H1 (cell line): ENCODE measurements at regions not wholly inside any gene's neighbourhood (a gene's known extent, or its start where the extent isn't known, plus 50 kb on each side); places are given as distances from the start of the nearest gene placed in this dataset.

ENCODE experiments used
- CTCF ChIA-PET: fragments of 300-600 bp; sonication (Branson Sonifier 250); formaldehyde crosslinking; loops from one replicate; lab custom pipeline; 2021; ENCODE audit not compliant: partially characterized antibody; lab: Charles Lee
- POLR2A ChIA-PET: fragments of 300-600 bp; sonication (Branson Sonifier 250); formaldehyde crosslinking; loops from one replicate; lab custom pipeline; 2021; ENCODE audit warnings: inconsistent platforms; ENCODE audit not compliant: partially characterized antibody; lab: Charles Lee
- DNase-seq, 2 experiments: peaks; one replicate each; pipeline versions ENCODE4 v3.0.0 to v3.0.0-alpha.2; 2010 to 2022; ENCODE audit warnings: low spot score in 2 of 2, low read depth in 1 of 2, mixed read lengths in 1 of 2
- FAIRE-seq: peaks from 2 replicates; lab custom pipeline; 2011; peaks lifted over from hg19 to GRCh38; lab: Jason Lieb, UNC
- H2AFZ ChIP-seq: 2 replicates; pipeline ENCODE4 v1.8.1; 2012; ENCODE audit warnings: low read length, inconsistent platforms
- H2AK5ac ChIP-seq: 2 replicates; pipeline ENCODE4 v1.6.1; 2013; ENCODE audit warnings: low read depth, low read length
- H2BK120ac ChIP-seq: replicated peaks from 2 replicates; pipeline ENCODE3; 2013; ENCODE audit warnings: low read depth, low read length, inconsistent platforms
- H2BK12ac ChIP-seq: 2 replicates; pipeline ENCODE4 v1.6.1; 2013; ENCODE audit warnings: low read depth, low read length
- H2BK15ac ChIP-seq: 2 replicates; pipeline ENCODE4 v1.6.1; 2013; ENCODE audit warnings: low read length
- H2BK20ac ChIP-seq: 2 replicates; pipeline ENCODE4 v1.6.1; 2013; ENCODE audit warnings: low read length
- H2BK5ac ChIP-seq: 2 replicates; pipeline ENCODE4 v1.6.1; 2013; ENCODE audit warnings: low read depth, low read length
- H3K14ac ChIP-seq: 2 replicates; pipeline ENCODE4 v1.6.1; 2013; ENCODE audit warnings: inconsistent platforms; ENCODE audit not compliant: insufficient read length
- H3K18ac ChIP-seq: 2 replicates; pipeline ENCODE4 v1.6.1; 2013; ENCODE audit warnings: low read length; ENCODE audit errors: extremely low read depth
- H3K23ac ChIP-seq: 2 replicates; pipeline ENCODE4 v1.6.1; 2013; ENCODE audit warnings: inconsistent platforms; ENCODE audit not compliant: insufficient read length
- H3K23me2 ChIP-seq: 2 replicates; pipeline ENCODE4 v1.6.1; 2013; ENCODE audit warnings: low read depth, low read length
- H3K27ac ChIP-seq: 2 replicates; pipeline ENCODE4 v1.6.1; 2011; ENCODE audit warnings: low read depth, low read length, inconsistent platforms
- H3K27me3 ChIP-seq, 4 experiments: replicated peaks in 1 of 4; 1 replicate in 1 of 4; 2 replicates in 3 of 4; pipeline versions ENCODE4 v1.6.1 to v1.8.1; 2011 to 2013; ENCODE audit warnings: low read length in 3 of 4, mild to moderate bottlenecking in 3 of 4, inconsistent platforms in 2 of 4, mixed read lengths in 2 of 4, moderate library complexity in 1 of 4; ENCODE audit not compliant: control insufficient read depth in 3 of 4, insufficient read depth in 3 of 4; ENCODE audit errors: extremely low read depth in 1 of 4
- H3K36me3 ChIP-seq, 4 experiments: 2 replicates each; pipeline versions ENCODE4 v1.6.1 to v1.8.1; 2011 to 2013; ENCODE audit warnings: mild to moderate bottlenecking in 4 of 4, low read length in 3 of 4, moderate library complexity in 2 of 4, control low read depth in 1 of 4, inconsistent platforms in 1 of 4; ENCODE audit not compliant: insufficient read depth in 4 of 4, control insufficient read depth in 2 of 4
- H3K4ac ChIP-seq: replicated peaks from 2 replicates; pipeline ENCODE3; 2013; ENCODE audit warnings: low read length, low read depth, mixed read lengths, inconsistent platforms; ENCODE audit not compliant: insufficient read length
- H3K4me1 ChIP-seq, 4 experiments: replicated peaks in 1 of 4; 1 replicate in 1 of 4; 2 replicates in 3 of 4; pipeline versions ENCODE4 v1.6.1 to v1.8.1; 2011 to 2013; ENCODE audit warnings: low read length in 3 of 4, inconsistent platforms in 2 of 4, mixed read lengths in 1 of 4; ENCODE audit not compliant: insufficient read depth in 4 of 4, control insufficient read depth in 3 of 4
- H3K4me2 ChIP-seq, 2 experiments: 2 replicates each; pipeline versions ENCODE4 v1.6.1 to v1.8.1; 2011 to 2013; ENCODE audit warnings: low read depth in 2 of 2, low read length in 2 of 2, control low read depth in 1 of 2, inconsistent platforms in 1 of 2, mild to moderate bottlenecking in 1 of 2; ENCODE audit not compliant: insufficient read depth in 1 of 2
- H3K4me3 ChIP-seq, 4 experiments: fragments of 200-600, 300-600 bp in 1 of 4; sonication (generic), shearing (Covaris generic), sonication (Bioruptor Twin) in 1 of 4; 2 replicates each; pipeline versions ENCODE4 v1.5.1 to v1.8.1; 2011 to 2016; ENCODE audit warnings: low read length in 4 of 4, low read depth in 3 of 4, control low read depth in 2 of 4, inconsistent platforms in 2 of 4, mild to moderate bottlenecking in 2 of 4, mixed read lengths in 1 of 4, moderate library complexity in 1 of 4; ENCODE audit not compliant: insufficient read depth in 2 of 4; ENCODE audit errors: extremely low read depth in 1 of 4
- H3K56ac ChIP-seq: replicated peaks from 2 replicates; pipeline ENCODE3; 2013; ENCODE audit warnings: low read depth, mild to moderate bottlenecking, mixed read lengths, low read length, inconsistent platforms; ENCODE audit not compliant: insufficient read length
- H3K79me1 ChIP-seq: 2 replicates; pipeline ENCODE4 v1.6.1; 2013; ENCODE audit warnings: low read depth, low read length, control low read depth
- H3K79me2 ChIP-seq, 2 experiments: 2 replicates each; pipeline versions ENCODE4 v1.6.1 to v1.8.1; 2012 to 2013; ENCODE audit warnings: low read length in 2 of 2, mild to moderate bottlenecking in 2 of 2, inconsistent platforms in 1 of 2; ENCODE audit not compliant: insufficient read depth in 2 of 2, control insufficient read depth in 1 of 2
- H3K9ac ChIP-seq, 4 experiments: replicated peaks in 1 of 4; 1 replicate in 1 of 4; 2 replicates in 3 of 4; pipeline versions ENCODE4 v1.6.1 to v1.8.1; 2011 to 2013; ENCODE audit warnings: low read depth in 3 of 4, low read length in 3 of 4, control low read depth in 2 of 4, mild to moderate bottlenecking in 2 of 4, moderate library complexity in 2 of 4, inconsistent platforms in 1 of 4; ENCODE audit errors: extremely low read depth in 1 of 4
- H3K9me3 ChIP-seq, 2 experiments: 2 replicates each; pipeline versions ENCODE4 v1.6.1 to v1.8.1; 2012 to 2013; ENCODE audit warnings: mild to moderate bottlenecking in 2 of 2, moderate library complexity in 2 of 2, control low read depth in 1 of 2, inconsistent platforms in 1 of 2, low read depth in 1 of 2, low read length in 1 of 2, mixed read lengths in 1 of 2; ENCODE audit not compliant: insufficient read depth in 2 of 2
- H4K20me1 ChIP-seq, 2 experiments: replicated peaks in 1 of 2; 2 replicates each; pipeline versions ENCODE3 to v1.8.1; 2011 to 2013; ENCODE audit warnings: inconsistent platforms in 2 of 2, low read length in 2 of 2, mild to moderate bottlenecking in 1 of 2; ENCODE audit not compliant: insufficient read depth in 2 of 2, control insufficient read depth in 1 of 2
- H4K5ac ChIP-seq: 2 replicates; pipeline ENCODE4 v1.6.1; 2013; ENCODE audit warnings: low read length, low read depth, mixed read lengths, inconsistent platforms; ENCODE audit not compliant: insufficient read length
- H4K8ac ChIP-seq: 2 replicates; pipeline ENCODE4 v1.8.0; 2013; ENCODE audit warnings: mild to moderate bottlenecking, moderate library complexity, low read length, inconsistent platforms; ENCODE audit not compliant: insufficient read depth; ENCODE audit errors: extremely low read depth
- H4K91ac ChIP-seq: replicated peaks from 2 replicates; pipeline ENCODE3; 2013; ENCODE audit warnings: low read length, mixed read lengths, inconsistent platforms; ENCODE audit not compliant: insufficient read length
- CTCF ChIP-seq, 3 experiments: IDR thresholded peaks; 1 replicate in 2 of 3; 2 replicates in 1 of 3; pipeline versions ENCODE4 v1.5.1 to v1.6.1; 2011; ENCODE audit warnings: low read length in 3 of 3, mild to moderate bottlenecking in 3 of 3, inconsistent platforms in 2 of 3, low read depth in 1 of 3, moderate library complexity in 1 of 3; ENCODE audit not compliant: insufficient read depth in 1 of 3; ENCODE audit errors: control extremely low read depth in 1 of 3
- EP300 ChIP-seq, 2 experiments: IDR thresholded peaks; 1 replicate in 1 of 2; 2 replicates in 1 of 2; pipeline ENCODE4 v1.6.1; 2011 to 2012; ENCODE audit warnings: low read depth in 2 of 2, low read length in 2 of 2, mild to moderate bottlenecking in 2 of 2, borderline replicate concordance in 1 of 2, inconsistent platforms in 1 of 2, moderate library complexity in 1 of 2
- RFX5 ChIP-seq: IDR thresholded peaks from 2 replicates; pipeline ENCODE4 v1.6.1; 2011; ENCODE audit warnings: low read depth, low read length, improper control_type of control experiment, borderline replicate concordance
- WGBS, 2 experiments: shearing (Covaris generic) in 1 of 2; methylation state at CpG; one replicate each; pipeline versions ENCODE4 v1.1.6 to v1.1.7; 2013 to 2015; ENCODE audit warnings: low lambda C conversion rate in 2 of 2, mixed read lengths in 2 of 2, inconsistent platforms in 1 of 2, low coverage in 1 of 2, missing lambda C conversion rate in 1 of 2; ENCODE audit not compliant: insufficient replicate concordance in 2 of 2, insufficient coverage in 1 of 2, insufficient read length in 1 of 2; ENCODE audit errors: extremely low coverage in 1 of 2, missing lambda C conversion rate in 1 of 2; 5-methylcytosine and 5-hydroxymethylcytosine counted together

GRCh38 chr18:71995904-71996465 lies 548.2 kb downstream of the CBLN2 start:
- Histone ChIP-seq H3K79me2 (no peaks in the 10 kb centered on the region), H2AFZ (no peak overlapping the region), H3K36me3 (no peaks in the 10 kb centered on the region), H3K14ac (no peak overlapping the region), H2BK15ac (no peak overlapping the region), H3K9me3 (peaks cover 19 to 29% of the 10 kb centered on the region in 2 experiments), H2BK12ac (no peak overlapping the region), H3K23ac (no peak overlapping the region), H3K9ac (no peak overlapping the region), H3K79me1 (no peaks in the 10 kb centered on the region), H3K18ac (no peak overlapping the region), H3K27ac (no peak overlapping the region), H3K4me2 (no peak overlapping the region), H4K8ac (no peak overlapping the region), H3K27me3 (no peaks in the 10 kb centered on the region), H3K4ac (no peak overlapping the region), H3K4me1 (no peaks in the 10 kb centered on the region), H2BK20ac (no peak overlapping the region), H2BK120ac (no peak overlapping the region), H4K5ac (no peak overlapping the region), H3K4me3 (no peak overlapping the region), H4K91ac (no peak overlapping the region), H2BK5ac (no peak overlapping the region), H2AK5ac (no peak overlapping the region), H4K20me1 (no peaks in the 10 kb centered on the region), H3K56ac (no peak overlapping the region), H3K23me2 (no peaks in the 10 kb centered on the region)
- FAIRE-seq (no peak), DNase-seq (no peak)
- POLR2A ChIA-PET: no interaction called here
- WGBS, 2 experiments: 80% methylated on average over 1 of the region's 1 CpG; no CpG with 5 or more reads in 1 of the 2 experiments
- CTCF ChIA-PET: no interaction called here
- TF ChIP-seq RFX5 (no peak), CTCF (IDR thresholded peaks at IDR 0.05; ENCODE audit: control extremely low read depth in 1 of 3, insufficient read depth in 1 of 3, low read depth in 1 of 3, low read length in 3 of 3) (no peak), EP300 (IDR thresholded peaks at IDR 0.05; ENCODE audit: borderline replicate concordance in 1 of 2, low read depth in 2 of 2, low read length in 2 of 2) (no peak)
